ENCODE measurements at regions not wholly inside any gene's neighbourhood (a gene's known extent, or its start where the extent isn't known, plus 50 kb on each side); places are given as distances from the start of the nearest gene placed in this dataset.

- TF ChIP-seq GABPA (IDR thresholded peaks at IDR 0.05 in 1 of 2, conservative IDR thresholded peaks at IDR 0.05 in 1 of 2) (no peak), CTCF (IDR thresholded peaks at IDR 0.05; ENCODE audit: low read depth, low read length, missing input control) (no peak), ZBTB33 (IDR thresholded peaks at IDR 0.05) (no peak), ATF3 (IDR thresholded peaks at IDR 0.05) (no peak), MAX (IDR thresholded peaks at IDR 0.05) (no peak), TAF1 (conservative IDR thresholded peaks at IDR 0.05) (no peak)
Measured at GRCh38 chr21:38973552-38973951, 167.8 kb downstream of the ETS2 start.
